HFF-Myc (cell line): ENCODE measurements at regions not wholly inside any gene's neighbourhood (a gene's known extent, or its start where the extent isn't known, plus 50 kb on each side); places are given as distances from the start of the nearest gene placed in this dataset.

Experiments
- DNase-seq: peaks from one replicate; pipeline ENCODE4 v3.0.0-alpha.2; 2011; ENCODE audit warnings: low read depth; ENCODE audit errors: extremely low read depth
- H3K4me3 ChIP-seq: replicated peaks from 2 replicates; pipeline ENCODE4 v1.5.1; 2011; ENCODE audit warnings: low read depth, mild to moderate bottlenecking, control low read depth, low read length
- CTCF ChIP-seq: IDR thresholded peaks from 2 replicates; pipeline ENCODE4 v1.5.1; 2012; ENCODE audit warnings: mild to moderate bottlenecking, low read depth, low read length, control low read depth; ENCODE audit errors: missing control alignments

- no peak for TF ChIP-seq CTCF
- DNase-seq, result no peak
- no peak overlapping the region for H3K4me3 ChIP-seq
Observed at GRCh38 chr4:20493761-20494353, 206.4 kb upstream of the PACRGL start.

- no peak overlapping the region for H3K4me3 ChIP-seq
- no peak for TF ChIP-seq CTCF
- no peak for DNase-seq
Observed at GRCh38 chr4:20496068-20496467, 204.2 kb upstream of the PACRGL start.

- no peak for DNase-seq
- TF ChIP-seq CTCF, result no peak
- H3K4me3 ChIP-seq, result no peak overlapping the region
Observed at GRCh38 chr4:20504146-20504545, 196.1 kb upstream of the PACRGL start.

GRCh38 chr4:20505927-20506326, 194.3 kb upstream of the PACRGL start:
- no peak for TF ChIP-seq CTCF
- no peak overlapping the region for H3K4me3 ChIP-seq
- no peak for DNase-seq

GRCh38 chr4:20506827-20507226, 193.4 kb upstream of the PACRGL start:
- H3K4me3 ChIP-seq, result no peak overlapping the region
- no peak for DNase-seq
- no peak for TF ChIP-seq CTCF

GRCh38 chr4:20509315-20509714, 190.9 kb upstream of the PACRGL start:
- DNase-seq, result no peak
- H3K4me3 ChIP-seq, result no peak overlapping the region

More at GRCh38 chr4:20509315-20509714, 190.9 kb upstream of the PACRGL start:
- no peak for TF ChIP-seq CTCF
